Lower lobe of right lung (tissue), 2 donors: ENCODE measurements at regions not wholly inside any gene's neighbourhood (a gene's known extent, or its start where the extent isn't known, plus 50 kb on each side); places are given as distances from the start of the nearest gene placed in this dataset.

Source experiments
- ATAC-seq, 2 donors: fragments of 200-7000 bp; cut with Tn5 transposase; one replicate each; pipeline ENCODE4 v1.9.1; 2020 to 2022; ENCODE audit warnings: mild to moderate bottlenecking in 2 of 2, moderate library complexity in 2 of 2
- DNase-seq: peaks from one replicate; pipeline ENCODE4 v3.0.0-alpha.2; 2020
- H3K27ac ChIP-seq: fragments of 200-600 bp; one replicate; pipeline ENCODE4 v1.8.0; 2022
- H3K27me3 ChIP-seq: fragments of 200-600 bp; one replicate; pipeline ENCODE4 v1.8.0; 2022; ENCODE audit warnings: low read depth
- H3K36me3 ChIP-seq: fragments of 200-600 bp; one replicate; pipeline ENCODE4 v1.8.0; 2022; ENCODE audit warnings: mild to moderate bottlenecking
- H3K4me1 ChIP-seq: fragments of 200-600 bp; one replicate; pipeline ENCODE4 v1.8.0; 2022
- H3K4me3 ChIP-seq: fragments of 200-600 bp; one replicate; pipeline ENCODE4 v1.8.0; 2022; ENCODE audit warnings: mild to moderate bottlenecking
- H3K9me3 ChIP-seq: fragments of 200-600 bp; one replicate; pipeline ENCODE4 v1.8.0; 2022
- intact Hi-C: fragments of 100-400 bp; cut with DNase I; formaldehyde crosslinking; loops from one replicate; pipeline ENCODE4 v1.11.0; 2022
- TF ChIP-seq, protein P1 (sequence below): fragments of 200-600 bp; IDR thresholded peaks from one replicate; pipeline ENCODE4 v1.8.0; 2022; ENCODE audit warnings: antibody characterized with exemption, mild to moderate bottlenecking
- donor health status: DM: no; HTN: yes; CAD: no; lungs with severe emphysema.

DNA sequence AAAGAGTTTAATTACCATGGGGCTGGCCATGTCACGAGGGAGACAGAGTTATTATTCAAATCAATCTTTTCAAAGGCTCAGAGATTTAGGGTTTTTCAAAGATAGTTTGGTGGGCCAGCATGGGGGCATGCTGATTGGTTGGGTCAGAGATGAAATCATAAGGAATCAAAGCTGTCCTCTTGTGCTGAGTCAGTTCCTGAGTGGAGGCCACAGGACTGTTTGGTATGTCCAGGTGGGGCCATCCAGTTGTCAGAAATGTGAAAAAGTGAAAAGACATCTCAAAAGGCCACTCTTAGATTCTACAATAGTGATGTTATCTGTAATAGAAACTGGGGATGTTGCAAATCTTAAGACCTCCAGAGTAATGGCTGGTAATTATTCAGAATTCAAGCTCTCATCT lies 288.6 kb downstream of the EN1 start:
- DNase-seq (no peak), ATAC-seq (no peak)
- no peak overlapping the region for H3K27ac ChIP-seq
- no peaks in the 10 kb centered on the region for H3K27me3 ChIP-seq
- TF ChIP-seq, protein P1, sequence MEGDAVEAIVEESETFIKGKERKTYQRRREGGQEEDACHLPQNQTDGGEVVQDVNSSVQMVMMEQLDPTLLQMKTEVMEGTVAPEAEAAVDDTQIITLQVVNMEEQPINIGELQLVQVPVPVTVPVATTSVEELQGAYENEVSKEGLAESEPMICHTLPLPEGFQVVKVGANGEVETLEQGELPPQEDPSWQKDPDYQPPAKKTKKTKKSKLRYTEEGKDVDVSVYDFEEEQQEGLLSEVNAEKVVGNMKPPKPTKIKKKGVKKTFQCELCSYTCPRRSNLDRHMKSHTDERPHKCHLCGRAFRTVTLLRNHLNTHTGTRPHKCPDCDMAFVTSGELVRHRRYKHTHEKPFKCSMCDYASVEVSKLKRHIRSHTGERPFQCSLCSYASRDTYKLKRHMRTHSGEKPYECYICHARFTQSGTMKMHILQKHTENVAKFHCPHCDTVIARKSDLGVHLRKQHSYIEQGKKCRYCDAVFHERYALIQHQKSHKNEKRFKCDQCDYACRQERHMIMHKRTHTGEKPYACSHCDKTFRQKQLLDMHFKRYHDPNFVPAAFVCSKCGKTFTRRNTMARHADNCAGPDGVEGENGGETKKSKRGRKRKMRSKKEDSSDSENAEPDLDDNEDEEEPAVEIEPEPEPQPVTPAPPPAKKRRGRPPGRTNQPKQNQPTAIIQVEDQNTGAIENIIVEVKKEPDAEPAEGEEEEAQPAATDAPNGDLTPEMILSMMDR = no peak
- H3K9me3 ChIP-seq = no peaks in the 10 kb centered on the region
- intact Hi-C loops = no loop called here
- no peaks in the 10 kb centered on the region for H3K4me1 ChIP-seq
- H3K36me3 ChIP-seq = no peaks in the 10 kb centered on the region
- no peak overlapping the region for H3K4me3 ChIP-seq

- H3K4me1 ChIP-seq = no peaks in the 10 kb centered on the region
- TF ChIP-seq, protein P1 = no peak
- ATAC-seq (no peak), DNase-seq (no peak)
- no peaks in the 10 kb centered on the region for H3K9me3 ChIP-seq
- no peaks in the 10 kb centered on the region for H3K27me3 ChIP-seq
- H3K27ac ChIP-seq = no peak overlapping the region
- H3K4me3 ChIP-seq = no peak overlapping the region
- H3K36me3 ChIP-seq = no peaks in the 10 kb centered on the region
- intact Hi-C loops = no loop called here
These were observed 289.7 kb downstream of the EN1 start for GRCh38 chr2:118557791-118558190.

GRCh38 chr2:118557016-118557415 lies 290.4 kb downstream of the EN1 start:
- Histone ChIP-seq H3K27ac (no peak overlapping the region), H3K4me3 (no peak overlapping the region), H3K4me1 (no peaks in the 10 kb centered on the region), H3K27me3 (no peaks in the 10 kb centered on the region), H3K9me3 (no peaks in the 10 kb centered on the region), H3K36me3 (no peaks in the 10 kb centered on the region)
- DNase-seq (no peak), ATAC-seq (no peak)
- TF ChIP-seq, protein P1 = no peak
- intact Hi-C loops = no loop called here

- intact Hi-C loops = no loop called here
- Histone ChIP-seq H3K27me3 (no peaks in the 10 kb centered on the region), H3K27ac (no peak overlapping the region), H3K36me3 (no peaks in the 10 kb centered on the region), H3K4me1 (no peaks in the 10 kb centered on the region), H3K4me3 (no peak overlapping the region), H3K9me3 (no peaks in the 10 kb centered on the region)
- TF ChIP-seq, protein P1 = no peak
- DNase-seq (no peak), ATAC-seq (no peak)
These were observed 292.8 kb downstream of the EN1 start for GRCh38 chr2:118554616-118555015.

DNA sequence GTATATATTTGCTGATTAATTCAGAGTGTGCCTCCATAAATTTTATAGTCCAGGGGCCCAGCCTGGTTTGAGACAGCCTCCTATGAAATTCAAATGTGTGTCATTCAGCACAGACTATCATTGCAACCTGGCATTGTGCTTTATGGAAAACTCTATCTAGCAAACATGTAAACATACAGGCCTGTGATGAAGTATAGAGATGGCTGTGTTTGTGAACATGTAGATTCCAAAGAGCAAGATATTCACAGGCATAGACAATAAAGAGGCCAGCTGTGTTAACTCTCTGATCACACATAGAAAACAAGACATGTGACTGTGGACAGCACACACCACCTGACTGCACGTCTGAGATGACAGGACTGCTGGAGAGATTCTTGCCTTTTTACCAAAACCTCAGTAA lies 297.9 kb downstream of the EN1 start:
- intact Hi-C loops = no loop called here

More for the DNA sequence above, 297.9 kb downstream of the EN1 start:
- no peaks in the 10 kb centered on the region for H3K4me1 ChIP-seq
- no peak for DNase-seq
- no peak for ATAC-seq
- no peaks in the 10 kb centered on the region for H3K36me3 ChIP-seq
- no peak overlapping the region for H3K27ac ChIP-seq
- TF ChIP-seq, protein P1 = no peak
- no peaks in the 10 kb centered on the region for H3K27me3 ChIP-seq
- H3K9me3 ChIP-seq = no peaks in the 10 kb centered on the region
- H3K4me3 ChIP-seq = no peak overlapping the region
